NCI-H2171 (cell line): ENCODE measurements at regions not wholly inside any gene's neighbourhood (a gene's known extent, or its start where the extent isn't known, plus 50 kb on each side); places are given as distances from the start of the nearest gene placed in this dataset.

Source experiments
- DNase-seq: peaks from one replicate; lab custom pipeline; 2025; lab: John Stamatoyannopoulos, UW

GRCh38 chr13:69423844-69424243 lies 683.8 kb upstream of the ATXN8OS start:
- peak; percentile 81 for DNase-seq

DNA sequence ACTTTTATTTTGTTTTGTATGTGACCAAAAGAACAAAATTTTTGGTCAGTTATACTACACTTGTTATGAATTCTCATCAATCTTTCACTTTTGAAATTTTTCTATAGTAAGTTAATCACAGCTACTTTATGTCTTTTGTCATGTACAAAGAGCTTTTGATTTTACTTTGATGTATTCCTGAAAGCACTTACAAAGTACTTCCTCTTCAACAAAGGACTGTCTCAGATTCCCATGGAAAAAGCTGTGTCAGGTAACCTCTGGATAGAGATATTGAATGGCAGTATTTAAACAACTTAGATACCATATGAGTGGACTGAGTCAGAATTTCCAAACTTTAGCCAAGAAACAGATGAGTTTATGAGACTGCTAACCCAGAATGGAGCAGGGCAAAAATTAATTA lies 689.3 kb upstream of the ATXN8OS start:
- DNase-seq, result no peak

DNA sequence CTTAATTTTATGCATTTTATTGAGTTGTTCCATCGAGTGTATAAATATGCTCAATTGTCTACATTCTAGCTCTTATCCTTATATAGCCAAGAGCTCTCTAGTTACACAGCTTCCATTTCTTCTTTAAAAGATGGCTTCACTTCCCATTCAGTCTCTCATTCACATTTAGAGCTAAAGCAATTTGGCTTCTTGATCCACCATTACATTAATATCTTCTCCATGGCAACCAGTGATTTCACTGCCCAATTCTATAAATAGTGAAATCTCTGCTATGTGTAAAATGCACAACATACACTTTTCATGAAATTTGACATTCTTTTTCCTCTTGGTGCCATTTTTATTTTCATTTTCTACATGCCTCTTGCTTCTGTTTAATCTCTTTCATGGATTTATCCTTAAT lies 696.9 kb upstream of the ATXN8OS start:
- DNase-seq, result no peak

- no peak for DNase-seq
Observed at GRCh38 chr13:69391756-69392155, 715.9 kb upstream of the ATXN8OS start.

- no peak for DNase-seq
Observed at GRCh38 chr13:69389899-69390298, 717.7 kb upstream of the ATXN8OS start.

- DNase-seq, result no peak
Observed at GRCh38 chr13:69373747-69374425, 733.7 kb upstream of the ATXN8OS start.

GRCh38 chr13:69363360-69363759 lies 744.3 kb upstream of the ATXN8OS start:
- no peak for DNase-seq

DNA sequence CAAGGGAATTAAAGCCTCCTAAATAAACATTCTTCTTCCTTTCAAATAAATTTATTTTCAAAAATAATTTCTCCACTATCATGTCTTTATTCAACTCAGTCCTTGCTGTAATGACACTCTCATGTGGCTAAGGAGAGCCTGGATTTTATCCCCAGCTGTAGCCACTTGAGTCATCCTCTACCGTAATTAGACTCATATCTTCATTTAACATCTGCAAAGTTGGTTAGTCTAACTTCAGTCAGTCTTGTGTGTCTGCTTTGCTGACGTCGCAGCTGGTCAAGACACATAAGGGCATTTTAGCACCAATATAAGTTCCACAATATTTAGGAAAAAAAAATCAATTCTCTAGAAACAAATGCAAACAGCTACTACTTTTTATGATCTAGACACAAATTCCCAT lies 776.4 kb upstream of the ATXN8OS start:
- no peak for DNase-seq

DNA sequence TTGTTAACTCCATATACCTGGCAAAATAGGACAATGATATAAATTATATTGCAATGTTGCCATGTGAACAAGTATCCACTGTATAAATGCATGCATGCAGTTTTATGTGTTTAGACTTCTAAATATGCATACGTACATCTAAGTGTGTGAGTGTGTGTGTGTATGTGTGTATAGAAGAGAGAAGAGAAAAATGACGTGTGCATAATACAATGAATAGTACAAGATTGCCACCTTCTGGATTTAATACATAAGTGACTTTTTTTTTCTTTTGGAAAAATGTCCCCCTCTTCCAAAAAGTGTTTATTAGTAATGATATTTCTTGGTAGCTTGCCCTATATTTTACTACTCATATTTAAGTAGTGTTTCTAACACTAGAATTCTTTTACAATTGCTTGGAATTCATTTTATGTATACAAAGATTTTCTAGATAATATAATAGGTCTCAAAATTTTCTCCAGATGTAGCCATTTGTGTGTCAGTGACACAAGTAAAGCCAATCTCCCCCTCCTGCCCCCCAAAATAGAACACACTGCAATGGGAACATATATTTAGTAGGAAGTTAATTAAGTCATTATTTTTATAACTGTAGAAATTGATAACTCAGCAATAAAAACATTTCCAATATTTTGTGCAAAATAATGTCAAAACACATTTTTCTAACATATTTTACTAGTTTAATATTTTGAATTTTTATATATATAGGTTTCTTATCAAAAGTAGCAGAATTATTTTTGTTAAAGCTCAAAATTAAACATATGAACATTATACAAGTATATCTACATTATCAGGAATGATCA lies 783.3 kb upstream of the ATXN8OS start:
- peak; percentile 16 for DNase-seq

DNA sequence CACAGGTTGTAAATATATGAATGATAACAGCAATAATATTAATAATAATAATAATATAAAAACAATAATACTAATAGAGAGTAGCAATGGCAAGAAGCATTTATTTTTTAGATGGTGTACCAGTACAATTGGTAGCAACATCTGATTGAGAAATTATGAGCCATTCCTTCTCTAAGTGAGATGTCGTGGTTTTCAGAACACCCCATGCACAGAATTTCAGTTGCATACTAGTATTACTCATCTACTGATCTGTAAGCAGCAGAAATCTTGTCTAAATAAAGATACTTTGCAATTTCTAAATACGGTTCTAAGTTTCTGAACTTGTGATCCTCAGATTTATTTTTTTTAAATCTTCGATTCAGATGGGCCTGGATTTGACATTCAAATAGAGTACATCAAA lies 788.0 kb upstream of the ATXN8OS start:
- DNase-seq, result no peak

GRCh38 chr13:69315039-69315438 lies 792.6 kb upstream of the ATXN8OS start:
- no peak for DNase-seq

GRCh38 chr13:69306766-69307165 lies 800.9 kb upstream of the ATXN8OS start:
- no peak for DNase-seq

- DNase-seq, result no peak
Observed at GRCh38 chr13:69300131-69300530, 807.5 kb upstream of the ATXN8OS start.

- DNase-seq, result no peak
Observed at GRCh38 chr13:69296130-69296529, 811.5 kb upstream of the ATXN8OS start.

GRCh38 chr13:69292789-69293425 lies 814.7 kb upstream of the ATXN8OS start:
- no peak for DNase-seq

DNA sequence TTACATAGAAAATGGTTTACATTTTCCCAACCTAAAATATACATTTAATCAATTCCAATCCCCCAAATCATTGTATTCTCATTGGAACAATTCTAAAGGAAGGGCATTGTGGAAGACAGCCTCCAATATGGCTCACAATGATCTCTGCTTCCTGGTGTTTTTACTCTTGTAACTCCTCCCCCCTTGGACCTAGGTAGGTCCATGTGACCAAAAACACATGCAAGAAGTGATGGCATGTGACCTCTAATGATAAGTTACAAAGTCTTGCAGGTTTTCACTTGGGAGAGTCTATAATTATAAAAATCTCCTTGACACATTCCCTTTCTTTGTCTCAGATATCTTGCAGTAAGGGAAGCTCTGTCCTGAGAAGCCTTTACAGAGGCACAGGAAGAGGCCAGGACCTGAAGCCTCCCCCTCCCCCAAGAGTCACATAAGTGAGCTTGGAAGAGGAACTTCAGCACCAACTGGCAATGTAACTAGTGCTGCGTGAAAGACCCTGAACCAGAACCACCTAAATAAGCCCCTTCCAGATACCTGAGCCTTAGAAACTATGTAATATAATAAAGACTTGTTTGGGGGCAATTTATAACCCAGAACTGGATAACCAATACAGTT lies 816.2 kb upstream of the ATXN8OS start:
- no peak for DNase-seq

GRCh38 chr13:69288026-69288425 lies 819.6 kb upstream of the ATXN8OS start:
- no peak for DNase-seq

DNA sequence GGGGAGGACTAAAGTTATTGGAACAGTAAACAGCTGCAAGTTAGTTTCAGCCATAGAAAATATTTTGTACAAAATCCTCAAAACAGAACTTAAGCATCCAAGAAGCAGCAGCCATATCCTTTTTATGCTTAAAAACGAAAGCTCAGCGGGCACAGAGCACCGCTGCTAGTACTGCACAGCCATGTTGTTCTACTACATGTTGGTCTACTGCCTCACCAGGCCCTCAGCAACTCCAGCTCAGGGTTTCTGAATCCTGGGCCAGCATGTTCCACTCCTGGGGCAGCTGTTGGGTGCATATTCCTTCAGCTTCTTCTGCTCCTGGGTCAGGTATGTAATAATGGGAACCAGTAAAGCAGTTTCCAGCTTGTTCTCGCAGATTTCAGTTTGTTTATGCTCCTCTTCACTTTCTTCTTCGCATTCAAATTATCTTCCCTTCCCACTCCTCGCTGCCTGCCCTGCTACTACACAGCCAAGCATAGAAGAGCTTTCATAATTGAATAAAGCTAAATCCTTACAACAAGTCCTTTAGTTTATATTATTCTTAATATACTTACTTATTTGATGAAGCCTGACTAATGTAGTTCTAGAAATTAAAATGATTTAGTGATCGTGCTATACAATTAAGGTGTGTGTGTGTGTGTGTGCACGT lies 820.5 kb upstream of the ATXN8OS start:
- no peak for DNase-seq

- no peak for DNase-seq
Observed at GRCh38 chr13:69283837-69284236, 823.8 kb upstream of the ATXN8OS start.

DNA sequence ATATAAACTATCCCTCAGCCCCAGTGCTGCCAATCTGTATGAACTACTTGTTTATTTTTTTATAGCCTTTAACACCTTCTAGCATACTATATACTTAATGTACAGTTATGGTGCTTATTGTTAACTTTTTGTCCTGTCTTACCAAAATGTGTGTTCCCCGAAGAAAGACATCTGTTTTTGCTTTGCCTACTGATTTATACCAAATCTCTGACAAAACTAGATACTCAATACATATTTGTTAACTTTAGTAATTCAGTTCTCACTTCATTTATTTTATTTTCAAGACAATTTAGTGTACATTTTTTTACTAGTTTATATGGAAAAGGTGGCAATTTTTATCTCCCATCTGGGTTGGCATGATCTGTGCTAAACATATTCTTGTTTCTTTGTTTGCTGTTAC lies 824.3 kb upstream of the ATXN8OS start:
- DNase-seq, result no peak

GRCh38 chr13:69280399-69280798 lies 827.2 kb upstream of the ATXN8OS start:
- no peak for DNase-seq

DNA sequence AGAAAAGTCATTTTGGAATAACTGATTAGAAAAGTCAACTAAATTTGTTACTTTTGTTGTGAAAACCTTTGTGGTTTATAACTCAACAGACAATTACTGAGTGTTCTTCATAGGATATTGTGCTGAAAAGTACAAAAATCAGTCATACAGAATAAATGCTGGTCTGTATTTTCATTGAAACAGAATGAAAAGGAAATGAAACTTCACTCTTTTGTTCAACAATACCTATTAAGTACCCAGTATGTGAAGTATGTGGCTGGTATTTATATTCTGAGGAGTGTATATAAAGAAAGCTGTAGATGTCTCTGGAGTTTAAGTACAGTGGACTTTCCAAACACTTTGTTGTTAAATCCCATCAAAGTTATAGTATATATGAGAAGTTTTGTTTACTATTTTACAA lies 828.4 kb upstream of the ATXN8OS start:
- DNase-seq, result no peak
